NCI-H774 (cell line): ENCODE measurements at regions not wholly inside any gene's neighbourhood (a gene's known extent, or its start where the extent isn't known, plus 50 kb on each side); places are given as distances from the start of the nearest gene placed in this dataset.

ENCODE experiments used
- DNase-seq: peaks from one replicate; lab custom pipeline; 2025; lab: John Stamatoyannopoulos, UW

DNA sequence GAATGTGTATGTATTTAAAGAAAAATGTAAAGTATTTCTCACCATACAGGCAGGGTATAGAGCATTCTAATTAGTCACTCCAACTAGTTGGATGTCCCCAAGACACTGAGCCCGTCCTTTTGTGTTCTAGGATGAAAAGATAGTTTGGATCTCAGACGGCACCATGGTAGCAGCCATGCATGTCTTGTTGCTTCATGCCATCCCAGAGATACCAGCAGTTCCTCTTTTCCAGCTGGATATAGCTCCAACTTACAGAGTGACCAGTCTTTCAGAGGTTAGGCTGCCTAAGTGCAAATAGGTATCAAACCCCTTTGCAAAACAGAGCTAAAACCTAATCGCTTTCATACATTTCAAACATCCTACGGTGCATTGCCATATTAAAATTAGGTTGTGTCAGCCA lies 275.3 kb downstream of the MTX2 start:
- no peak for DNase-seq

DNA sequence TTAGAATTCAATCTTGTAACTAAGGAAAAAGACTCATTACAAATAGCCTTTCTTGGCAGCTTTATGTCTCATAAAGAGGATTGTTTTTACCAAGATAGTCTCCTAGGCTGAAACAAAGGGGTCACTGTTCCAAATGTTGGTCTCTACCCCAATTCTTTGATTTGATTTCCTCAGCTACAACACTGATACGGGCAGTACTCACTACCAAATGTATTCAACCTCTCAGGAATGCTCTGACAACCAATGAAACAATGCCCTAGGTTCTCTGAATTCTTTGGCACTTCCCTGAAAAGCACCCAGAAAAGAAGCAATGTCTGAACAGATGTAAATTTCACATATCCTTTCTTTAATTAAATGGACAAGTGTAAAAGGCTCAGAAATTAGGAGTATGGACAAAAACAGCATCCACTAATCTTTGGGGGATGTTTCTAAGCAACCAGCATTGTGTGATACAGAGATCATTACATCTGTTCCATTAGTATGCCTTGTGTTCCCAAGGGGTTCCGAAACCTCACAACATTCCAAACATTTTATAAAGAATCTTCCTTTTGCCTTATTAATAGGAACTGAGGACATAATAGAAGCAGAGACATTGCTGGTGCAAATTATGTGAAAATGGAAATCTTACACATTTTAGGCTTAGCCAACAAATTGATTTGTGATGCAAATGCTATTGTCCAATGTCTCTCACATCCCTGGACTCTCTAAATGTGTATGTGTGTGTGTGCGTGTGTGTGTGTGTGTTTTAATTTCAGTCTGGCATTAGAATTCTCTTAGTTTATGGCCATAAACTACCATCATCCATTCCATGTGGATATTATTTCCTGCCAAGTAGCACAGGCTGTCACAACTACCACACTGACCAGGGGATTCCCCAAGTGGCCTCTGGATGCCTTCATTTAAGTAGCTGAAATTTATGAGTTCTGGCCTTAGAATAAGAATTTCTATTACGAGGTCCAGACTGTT lies 276.0 kb downstream of the MTX2 start:
- DNase-seq: no peak

DNA sequence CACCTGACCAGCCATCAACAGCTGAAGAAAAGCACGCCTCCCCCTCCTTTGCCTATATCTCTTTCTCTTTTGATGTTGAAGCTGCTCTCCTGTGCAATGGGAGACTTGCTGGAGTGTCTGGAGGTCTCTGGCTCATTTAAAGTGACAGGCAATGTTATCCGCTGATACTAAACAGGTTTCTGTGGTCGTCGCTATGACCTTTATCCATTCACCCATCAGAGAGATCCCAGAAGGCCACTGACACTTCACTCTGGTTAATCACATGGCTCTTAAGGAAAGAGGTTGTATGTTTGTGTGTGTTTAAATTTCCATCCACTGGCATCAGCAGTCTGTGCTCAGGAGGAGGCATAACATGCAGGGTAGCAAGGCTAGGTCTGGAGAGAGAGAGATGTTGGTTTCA lies 277.3 kb downstream of the MTX2 start:
- DNase-seq: no peak

DNA sequence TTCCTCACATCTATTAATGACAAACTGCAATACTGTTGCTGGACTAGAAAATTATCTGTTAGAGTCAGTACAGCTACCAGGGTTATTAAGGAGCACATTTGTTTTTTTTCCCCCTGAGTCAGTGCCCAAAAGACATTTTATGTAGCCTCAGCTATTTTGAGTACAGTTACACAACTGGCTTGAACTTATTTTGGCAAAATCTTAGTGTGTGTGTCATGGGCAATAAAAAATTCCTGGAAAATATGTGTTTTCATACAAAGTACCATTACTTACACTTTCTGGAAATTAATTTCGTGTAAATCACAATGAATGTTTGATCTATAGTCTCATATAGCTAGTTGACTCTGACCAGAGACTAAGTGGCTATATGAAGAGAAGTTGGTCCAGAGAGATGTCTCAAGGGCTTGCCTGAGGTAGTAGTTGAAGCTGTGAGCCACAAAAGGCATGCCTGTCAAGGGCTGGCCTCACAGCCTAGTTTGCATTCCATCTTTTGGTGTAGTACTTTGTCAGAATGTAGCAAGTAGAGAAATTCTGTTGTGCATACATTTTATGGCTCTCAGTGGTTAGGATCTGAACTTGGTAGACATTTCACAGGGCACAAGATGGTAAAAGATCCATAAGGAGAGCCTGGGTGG lies 283.4 kb downstream of the MTX2 start:
- DNase-seq: no peak

DNA sequence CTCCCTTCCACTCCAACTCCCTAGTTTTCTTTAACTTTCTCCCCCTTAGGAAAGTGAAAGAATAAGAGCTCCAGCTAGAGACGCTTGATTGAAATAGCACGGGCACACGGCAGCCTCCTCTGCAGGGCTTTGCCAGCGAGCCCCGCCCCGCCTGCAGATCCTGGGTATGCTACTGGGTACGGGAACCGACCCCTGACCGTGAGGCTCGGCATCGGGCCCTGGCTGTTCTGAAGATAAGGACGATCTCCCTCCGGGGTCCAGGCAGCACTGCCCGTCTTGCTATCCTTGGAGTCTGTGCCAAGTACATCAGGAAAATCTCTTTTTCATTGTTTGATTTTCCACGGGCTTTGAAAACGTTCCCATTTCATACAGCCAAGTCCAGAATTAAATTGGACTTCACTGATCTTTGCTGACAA lies 284.5 kb downstream of the MTX2 start:
- DNase-seq: peak; percentile 47

DNA sequence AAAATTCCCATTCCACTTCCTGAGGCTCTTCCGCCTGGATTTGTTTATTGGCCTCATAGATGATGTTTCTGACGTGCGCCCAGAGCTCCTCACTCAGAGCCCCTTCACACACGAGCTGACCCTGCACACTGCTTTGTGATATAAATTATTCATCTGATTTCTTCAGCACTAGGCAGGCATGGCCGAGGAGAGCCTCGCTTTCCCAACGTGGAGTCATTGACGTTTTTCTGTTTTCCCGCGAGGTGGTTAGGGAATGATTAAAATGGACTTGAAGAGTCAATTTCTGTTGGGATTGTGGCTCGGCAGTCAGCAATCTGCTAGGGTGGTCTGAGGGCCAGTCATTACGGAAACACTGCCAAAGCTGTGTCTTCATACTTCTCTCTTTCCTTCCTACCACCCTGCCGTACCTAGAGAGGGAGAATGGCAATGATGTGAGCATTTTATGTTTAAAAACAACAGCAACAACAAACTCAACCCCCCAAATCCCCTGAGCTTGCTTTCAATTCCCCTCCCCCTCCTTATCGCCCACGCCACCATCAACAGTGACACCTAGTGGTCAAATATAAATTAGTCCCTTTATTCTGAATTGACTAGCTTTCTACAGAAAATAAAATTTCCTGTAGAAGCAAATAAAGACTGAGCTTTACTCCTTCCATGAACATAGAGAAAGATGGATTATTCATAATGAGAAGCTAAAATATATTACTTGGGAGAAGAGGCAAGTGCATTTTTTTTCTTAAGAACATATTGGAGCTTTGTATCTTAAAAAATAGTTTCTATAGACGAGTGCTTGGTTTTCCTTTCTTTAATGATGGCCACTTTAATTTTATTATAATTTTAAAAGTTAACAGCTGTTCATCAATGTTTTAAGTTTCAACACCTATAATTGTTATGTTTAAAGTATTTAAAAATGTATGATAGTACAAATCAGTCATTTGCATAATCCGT lies 285.1 kb downstream of the MTX2 start:
- peak; percentile 70 for DNase-seq

DNA sequence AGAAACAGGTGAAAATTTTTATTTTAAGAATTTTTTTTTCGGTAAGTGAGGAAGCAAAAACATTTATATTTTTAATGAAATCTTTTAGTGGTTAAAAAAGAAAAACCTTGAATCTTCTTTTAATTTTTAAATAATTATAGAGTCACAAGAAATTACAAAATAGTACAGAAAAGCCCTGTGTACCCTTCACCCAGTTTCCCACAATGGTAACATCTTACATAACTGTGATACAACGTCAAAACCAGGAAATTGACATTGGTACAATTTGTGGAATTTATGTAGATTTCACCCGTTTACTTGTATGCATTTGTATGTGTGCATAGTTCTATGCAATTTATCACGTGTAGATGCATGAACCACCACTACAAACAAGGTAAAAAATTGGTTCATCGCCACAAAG lies 285.9 kb downstream of the MTX2 start:
- DNase-seq: no peak

DNA sequence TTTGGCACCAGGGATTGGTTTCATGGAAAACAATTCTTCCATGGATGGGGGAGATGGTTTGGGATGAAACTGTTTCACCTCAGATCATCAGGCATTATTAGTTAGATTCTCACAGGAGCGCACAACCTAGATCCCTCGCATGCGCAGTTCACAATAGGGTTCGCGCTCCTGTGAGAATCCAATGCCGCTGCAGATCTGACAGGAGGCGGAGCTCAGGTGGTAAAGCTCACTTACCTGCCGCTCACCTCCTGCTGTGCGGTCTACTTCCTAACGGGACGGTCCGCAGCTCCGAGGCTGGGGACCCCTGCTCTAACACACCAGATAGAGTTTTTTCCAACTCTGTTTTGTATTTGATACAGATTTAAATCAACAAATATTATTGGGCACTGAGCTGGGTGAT lies 286.5 kb downstream of the MTX2 start:
- DNase-seq: no peak

DNA sequence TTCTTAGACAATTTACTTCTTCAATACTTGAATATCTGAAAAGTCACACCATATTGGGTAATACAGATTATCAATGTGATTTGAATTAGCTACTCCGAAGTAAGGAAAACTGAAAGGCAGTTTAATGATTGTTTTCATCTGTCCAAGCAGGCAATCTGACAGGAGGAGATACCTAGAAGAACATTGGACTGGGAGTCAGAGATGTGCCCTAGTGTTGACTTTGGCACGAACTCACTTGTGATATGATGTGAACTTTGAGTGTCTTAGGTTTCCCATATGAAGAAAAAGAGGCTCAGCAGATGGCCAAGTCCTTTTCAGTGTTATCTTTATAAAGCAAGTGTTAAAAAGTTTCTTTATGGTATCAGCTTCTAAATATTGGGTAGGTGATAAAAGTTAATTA lies 287.1 kb downstream of the MTX2 start:
- DNase-seq: no peak

DNA sequence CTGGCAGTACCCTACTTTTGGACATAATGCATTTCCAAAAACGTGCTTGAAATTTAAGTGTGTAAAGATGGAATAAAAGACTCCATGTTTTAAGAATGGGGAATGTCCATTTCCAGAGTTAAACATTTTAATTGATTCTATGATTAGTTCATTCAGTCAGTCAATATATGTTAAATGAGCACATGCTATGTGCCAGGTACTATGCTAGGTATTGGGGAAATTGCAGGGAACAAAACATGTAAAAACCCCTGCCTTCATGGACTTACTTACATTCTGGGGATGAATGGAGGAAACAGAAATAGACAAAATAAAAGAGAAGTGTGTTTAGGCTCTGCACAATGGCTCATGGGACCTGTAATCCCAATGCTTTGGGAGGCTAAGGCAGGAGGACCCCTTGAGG lies 288.6 kb downstream of the MTX2 start:
- no peak for DNase-seq

DNA sequence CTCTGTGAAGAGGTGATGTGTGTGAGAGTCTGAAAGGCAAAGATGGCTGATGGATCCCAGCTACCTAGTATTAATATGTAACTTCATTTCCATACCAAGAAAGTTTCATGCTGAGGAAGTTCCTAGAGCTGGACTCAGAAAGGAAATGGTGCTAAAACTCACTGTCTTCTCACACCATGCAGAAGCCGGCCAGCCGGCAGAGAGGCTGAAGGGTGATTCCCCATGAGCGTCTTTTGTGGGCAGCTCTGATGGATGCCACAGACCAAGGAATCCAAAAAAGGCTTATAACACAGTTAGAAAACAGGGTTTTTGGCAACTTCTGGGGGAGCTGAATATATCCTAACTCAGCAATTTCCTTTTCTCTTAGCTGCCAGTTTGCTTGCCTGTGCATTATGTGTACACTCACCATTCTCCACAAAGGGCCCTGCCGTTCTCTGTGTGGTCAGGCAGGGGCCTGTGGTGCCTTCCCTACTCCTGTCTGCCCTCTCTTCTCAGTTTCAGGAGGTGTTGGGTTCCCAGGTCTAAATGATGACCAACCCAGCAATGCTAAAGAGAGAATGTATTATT lies 289.4 kb downstream of the MTX2 start:
- DNase-seq: no peak

DNA sequence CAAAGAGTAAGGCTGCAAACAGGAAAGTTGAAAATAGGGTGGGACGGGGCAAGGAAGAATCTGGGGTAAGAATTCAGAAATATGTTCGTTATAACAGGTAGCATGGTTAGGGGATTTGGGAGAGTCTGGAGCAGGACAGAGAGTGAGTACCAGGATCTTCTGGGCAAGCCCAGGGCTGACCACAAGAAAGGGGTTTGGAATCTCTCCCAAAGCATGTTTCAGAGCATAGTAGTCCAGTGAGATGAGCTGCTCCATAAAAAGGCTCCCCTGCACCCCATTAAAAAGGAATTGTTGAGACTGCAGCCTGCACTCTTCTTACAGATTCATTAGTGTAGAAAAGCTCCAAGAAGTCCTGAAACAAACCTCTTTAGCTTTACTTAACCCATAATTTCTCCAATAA lies 291.1 kb downstream of the MTX2 start:
- DNase-seq: no peak

DNA sequence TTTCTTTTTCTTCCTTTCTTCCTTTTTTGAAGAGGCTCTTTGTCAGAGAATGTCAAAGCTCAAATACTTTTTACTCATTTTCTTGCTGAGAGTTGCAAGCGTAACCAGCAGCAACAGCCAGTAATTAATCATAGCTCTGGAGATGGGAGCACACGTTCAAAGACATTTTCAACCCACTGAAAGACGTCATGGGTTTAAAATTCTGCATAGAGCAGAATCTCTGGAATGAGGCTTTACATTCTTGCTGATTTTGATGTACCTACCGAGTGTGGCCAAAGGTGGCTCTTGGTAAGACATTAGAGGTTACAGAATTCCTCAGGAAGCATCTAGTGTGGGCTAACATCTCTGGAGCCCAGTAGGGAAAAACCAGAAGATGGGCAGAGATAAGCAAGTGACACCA lies 292.5 kb downstream of the MTX2 start:
- no peak for DNase-seq

DNA sequence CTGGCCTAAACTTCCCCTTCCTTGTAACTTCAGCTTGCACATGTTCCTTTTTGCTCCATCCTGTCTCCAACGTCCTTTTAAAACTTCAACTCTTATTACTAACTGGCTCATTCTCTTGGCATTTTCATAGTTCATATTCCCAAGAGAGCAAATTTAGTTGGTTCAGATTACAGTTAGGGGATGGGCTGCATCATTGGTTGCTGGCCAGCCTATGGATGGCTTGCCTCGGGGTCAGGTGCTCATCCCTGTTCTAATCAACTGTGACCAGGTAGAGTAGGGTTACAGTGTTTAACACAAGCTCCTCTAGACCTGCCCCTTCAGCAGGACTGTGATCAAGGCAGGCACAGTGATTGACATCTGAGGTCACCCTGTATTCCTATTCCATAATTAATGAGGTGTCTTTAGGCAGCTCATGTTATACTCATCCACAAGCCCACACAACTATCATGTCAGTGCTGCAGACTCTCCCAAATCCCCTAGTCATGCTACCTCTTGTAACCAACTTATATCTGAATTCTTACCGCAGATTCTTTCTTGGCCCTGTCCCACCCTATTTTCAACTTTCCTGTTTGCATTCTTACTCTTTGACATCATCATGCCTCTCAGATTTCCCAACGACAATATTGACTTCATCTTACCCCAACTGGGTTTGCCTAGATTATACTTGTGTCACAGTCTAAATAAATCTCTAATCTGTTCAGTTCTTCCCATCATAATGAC lies 293.3 kb downstream of the MTX2 start:
- no peak for DNase-seq

DNA sequence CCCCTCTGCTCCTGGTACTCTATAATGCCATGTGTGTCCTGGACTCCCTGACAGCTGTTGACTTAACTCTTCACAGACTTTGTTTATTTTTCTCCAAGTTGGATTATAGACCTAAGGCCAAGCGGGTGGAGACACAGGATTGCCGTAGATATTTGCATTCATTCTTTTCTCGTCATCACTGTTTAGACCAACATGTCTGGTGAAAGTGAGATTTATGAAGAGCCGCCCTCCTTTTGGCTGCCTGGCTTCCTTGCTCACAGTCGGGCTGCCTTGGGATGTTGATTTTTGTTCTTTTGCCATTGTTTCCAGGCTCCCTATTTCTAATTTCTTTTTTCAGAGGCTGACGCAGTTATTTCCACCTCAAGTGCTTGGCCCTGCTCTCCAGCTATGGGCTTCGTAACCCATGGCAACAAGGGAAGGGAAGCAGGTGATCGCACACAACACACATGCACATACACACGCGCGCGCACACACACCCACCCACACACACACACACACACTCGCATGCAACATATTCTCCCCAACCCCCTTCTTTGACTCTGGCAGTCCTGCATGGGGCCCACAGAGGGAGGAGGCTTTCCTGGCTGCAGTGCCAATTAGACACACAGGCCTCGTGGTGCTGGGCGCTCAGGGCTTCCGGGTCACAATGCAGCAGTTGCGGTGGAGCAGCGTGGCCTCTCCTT lies 296.5 kb downstream of the MTX2 start:
- DNase-seq: peak; percentile 88

DNA sequence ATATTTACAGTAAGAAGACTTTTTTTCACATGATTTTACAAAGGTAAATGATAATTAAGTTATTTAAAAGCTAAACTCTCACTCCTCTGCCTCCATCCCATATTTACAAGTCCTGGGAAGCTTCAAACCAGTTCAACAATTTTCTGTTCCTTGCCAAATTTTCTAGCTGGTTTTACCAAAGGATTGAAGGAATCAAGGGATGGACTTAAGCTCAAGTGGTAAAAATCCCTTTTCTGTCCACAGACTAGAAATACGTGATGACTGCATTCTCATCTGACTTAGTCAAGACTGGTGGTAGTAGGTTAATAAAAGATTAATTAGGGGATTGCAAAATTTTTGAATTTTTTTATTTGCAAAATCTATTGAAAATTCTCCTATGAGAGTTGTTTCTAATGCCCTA lies 297.3 kb downstream of the MTX2 start:
- no peak for DNase-seq

DNA sequence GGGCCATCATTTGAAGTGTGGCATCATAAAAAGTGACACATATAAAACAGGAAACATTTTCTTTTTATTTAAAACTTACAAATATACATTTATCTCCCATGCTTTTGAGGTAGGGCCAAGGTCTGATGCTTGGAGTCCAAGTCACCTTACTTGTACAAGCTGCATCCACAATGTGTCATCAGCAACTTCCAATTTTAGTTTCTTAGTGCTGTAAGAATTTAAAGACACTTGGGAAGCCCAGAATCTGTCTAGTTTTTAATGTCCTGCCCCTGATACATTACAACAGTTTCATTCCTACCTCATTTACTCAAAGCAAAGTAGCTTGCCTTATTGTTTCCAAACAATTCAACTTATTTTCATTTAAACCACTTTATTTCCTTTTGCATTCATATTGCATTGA lies 297.7 kb downstream of the MTX2 start:
- DNase-seq: no peak

DNA sequence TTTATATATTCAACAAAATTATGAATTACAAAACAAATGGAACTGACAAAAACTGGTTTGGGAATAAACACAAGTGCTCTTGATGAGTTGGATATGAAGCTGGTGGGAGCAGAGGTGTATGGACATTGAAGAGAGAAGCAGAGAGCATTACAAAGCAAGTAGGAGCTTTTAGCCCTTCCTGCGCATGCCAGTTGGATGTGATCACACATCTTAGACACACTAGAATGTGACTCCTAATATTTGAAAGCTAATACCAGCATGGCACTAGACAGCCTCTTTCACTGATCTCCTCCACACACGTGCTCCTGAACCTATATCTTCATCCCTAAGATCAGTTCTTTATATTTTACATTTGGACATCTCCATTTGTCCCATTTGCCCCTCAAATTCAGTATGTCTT lies 298.1 kb downstream of the MTX2 start:
- no peak for DNase-seq

DNA sequence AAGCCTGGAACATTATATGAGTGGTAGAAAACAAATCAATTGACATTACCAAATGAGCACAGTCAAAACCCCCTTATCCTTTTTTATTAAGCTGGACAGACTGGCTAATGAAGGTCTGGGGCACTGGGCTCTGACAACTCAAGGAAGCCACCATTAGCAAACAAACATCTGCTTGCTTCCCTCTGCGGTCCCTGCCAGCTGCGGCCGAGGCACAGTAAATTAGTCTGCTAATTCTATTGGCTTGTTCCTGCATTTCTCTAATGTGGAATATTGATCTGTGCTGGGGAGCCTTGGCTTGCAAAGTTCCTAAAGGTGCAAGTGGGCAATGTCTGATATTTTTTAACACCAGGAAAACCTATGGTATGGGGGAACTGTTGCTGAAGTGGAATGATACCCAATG lies 300.3 kb downstream of the MTX2 start:
- DNase-seq: no peak

DNA sequence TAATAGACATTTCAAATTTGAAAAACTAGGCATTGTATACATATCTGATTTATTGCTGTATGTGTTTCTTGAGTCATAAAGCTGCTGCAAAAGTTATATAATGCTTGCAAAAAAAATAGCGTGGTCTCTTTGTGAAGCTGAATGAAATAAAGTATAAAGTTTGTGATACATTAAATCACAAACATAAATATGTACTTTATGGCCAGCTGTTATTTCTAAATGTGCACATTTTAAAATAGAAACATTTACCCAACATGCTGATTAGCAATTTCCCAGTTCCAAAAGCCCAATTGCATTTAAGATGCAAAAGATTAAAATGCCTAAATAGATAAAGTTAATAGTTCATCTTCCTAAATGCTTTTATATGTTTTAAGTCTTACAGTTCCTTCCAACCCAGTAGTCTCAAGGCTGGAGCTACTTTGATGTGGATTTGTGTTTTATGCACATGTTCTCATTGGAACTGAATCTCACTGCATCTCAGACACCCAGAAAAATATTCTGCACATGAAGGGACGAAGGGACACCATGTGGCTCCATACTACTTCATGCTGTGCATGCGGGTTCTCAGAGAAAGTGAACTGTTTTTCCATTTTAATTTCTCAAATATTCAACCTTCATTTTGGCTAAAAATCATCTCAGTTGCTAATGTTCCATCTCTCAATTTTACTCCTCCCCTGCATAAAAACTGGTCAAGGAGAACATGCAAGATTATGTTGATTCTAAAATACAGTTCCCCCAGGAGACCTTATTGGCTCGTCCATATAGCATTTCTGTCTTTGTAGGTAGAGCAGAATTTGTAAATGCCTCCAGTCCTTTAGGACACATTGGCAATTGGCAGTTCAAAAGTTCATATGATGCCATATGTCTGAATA lies 304.6 kb downstream of the MTX2 start:
- DNase-seq: no peak
